GM12878 (cell line): ENCODE measurements at regions not wholly inside any gene's neighbourhood (a gene's known extent, or its start where the extent isn't known, plus 50 kb on each side); places are given as distances from the start of the nearest gene placed in this dataset.

Experiments
- ATAC-seq: fragments of 200-7000 bp; cut with Tn5 transposase; 3 replicates; pipeline ENCODE4 v1.9.1; 2020; ENCODE audit warnings: mild to moderate bottlenecking, moderate library complexity
- BruUV-seq: library from RNA; stranded (reverse); fragments of 400-500 nt; replicated peaks from 2 replicates; lab custom pipeline; 2021; lab: Mats Ljungman, UMichigan
- CTCF ChIA-PET: fragments of 300-600 bp; sonication (Branson Sonifier 250); formaldehyde crosslinking; extraction: SDS; loops from one replicate; lab custom pipeline; 2021; ENCODE audit warnings: inconsistent platforms; lab: Yijun Ruan, JAX
- POLR2A ChIA-PET: fragments of 350-600 bp; formaldehyde crosslinking; extraction: SDS; loops from one replicate; lab custom pipeline; 2021; ENCODE audit warnings: inconsistent platforms; lab: Charles Lee
- RAD21 ChIA-PET: fragments of 300-600 bp; sonication (Branson Sonifier 250); formaldehyde crosslinking; loops from one replicate; lab custom pipeline; 2023; ENCODE audit warnings: antibody characterized with exemption; ENCODE audit not compliant: unreplicated experiment; lab: Charles Lee
- SMC1A ChIA-PET: fragments of 300-600 bp; sonication (Branson Sonifier 250); formaldehyde crosslinking; loops from one replicate; lab custom pipeline; 2023; ENCODE audit not compliant: unreplicated experiment, uncharacterized antibody; lab: Charles Lee
- DNase-seq: peaks from one replicate; pipeline ENCODE4 v3.0.0-alpha.2; 2011; ENCODE audit warnings: low read depth, low spot score
- FAIRE-seq: peaks from 3 replicates; lab custom pipeline; 2011; peaks lifted over from hg19 to GRCh38; lab: Jason Lieb, UNC
- H2AFZ ChIP-seq: 2 replicates; pipeline ENCODE4 v1.6.0; 2011; ENCODE audit warnings: low read depth, low read length, control low read depth; ENCODE audit not compliant: control insufficient read depth
- H3K27ac ChIP-seq: 2 replicates; pipeline ENCODE4 v1.5.1; 2011; ENCODE audit warnings: control low read depth; ENCODE audit not compliant: control insufficient read depth, insufficient read depth
- H3K27me3 ChIP-seq, 2 experiments: replicated peaks in 1 of 2; 2 replicates each; pipeline versions ENCODE4 v1.6.0 to v1.6.1; 2011; ENCODE audit warnings: low read length in 1 of 2; ENCODE audit not compliant: control insufficient read depth in 2 of 2, insufficient read depth in 2 of 2
- H3K36me3 ChIP-seq, 2 experiments: 2 replicates each; pipeline ENCODE4 v1.5.1; 2011; ENCODE audit warnings: low read length in 1 of 2; ENCODE audit not compliant: control insufficient read depth in 2 of 2, insufficient read depth in 2 of 2
- H3K4me1 ChIP-seq: 2 replicates; pipeline ENCODE4 v1.6.1; 2011; ENCODE audit warnings: mild to moderate bottlenecking, low read length, moderate library complexity, mixed read lengths; ENCODE audit not compliant: control insufficient read depth, insufficient read depth
- H3K4me2 ChIP-seq: 2 replicates; pipeline ENCODE4 v1.6.0; 2011; ENCODE audit warnings: control low read depth; ENCODE audit not compliant: control insufficient read depth, insufficient read depth
- H3K4me3 ChIP-seq: fragments of 200-600 bp; sonication (generic); 2 replicates; pipeline ENCODE4 v1.5.1; 2016
- H3K79me2 ChIP-seq: 2 replicates; pipeline ENCODE4 v1.6.0; 2011; ENCODE audit warnings: low read length; ENCODE audit not compliant: control insufficient read depth, insufficient read depth
- H3K9ac ChIP-seq: 2 replicates; pipeline ENCODE4 v1.8.0; 2011; ENCODE audit warnings: low read length, control low read depth, mixed read lengths; ENCODE audit not compliant: control insufficient read depth, insufficient read depth
- H3K9me3 ChIP-seq: replicated peaks from 3 replicates; pipeline ENCODE4 v1.5.1; 2011; ENCODE audit warnings: mild to moderate bottlenecking, low read length; ENCODE audit not compliant: control insufficient read depth, insufficient read depth
- H4K20me1 ChIP-seq: 2 replicates; pipeline ENCODE4 v1.6.0; 2011; ENCODE audit not compliant: control insufficient read depth, insufficient read depth
- CEBPB ChIP-seq, 2 experiments: fragments of 150-350 bp in 1 of 2; IDR thresholded peaks; 2 replicates each; pipeline ENCODE4 v1.6.1; 2012 to 2014; ENCODE audit warnings: low read depth in 2 of 2, low read length in 2 of 2, borderline replicate concordance in 1 of 2, inconsistent platforms in 1 of 2
- CREM ChIP-seq: IDR thresholded peaks from 2 replicates; pipeline ENCODE4 v1.6.1; 2014; ENCODE audit warnings: antibody characterized with exemption, low read depth
- EZH2 ChIP-seq: IDR thresholded peaks from 2 replicates; pipeline ENCODE4 v1.6.1; 2012; ENCODE audit warnings: low read depth, mild to moderate bottlenecking, control low read depth, inconsistent platforms, low read length, borderline replicate concordance; ENCODE audit not compliant: control insufficient read depth
- FOS ChIP-seq: IDR thresholded peaks from 3 replicates; pipeline ENCODE4 v1.6.1; 2011; ENCODE audit warnings: borderline replicate concordance; ENCODE audit not compliant: insufficient read length; ENCODE audit errors: extremely low read depth
- HDAC2 ChIP-seq: fragments of 200-600 bp; sonication (generic); IDR thresholded peaks from 2 replicates; pipeline ENCODE4 v1.6.1; 2017
- HDGF ChIP-seq: fragments of 450-650 bp; IDR thresholded peaks from 2 replicates; pipeline ENCODE4 v1.6.1; 2016; ENCODE audit warnings: antibody characterized with exemption
- NFXL1 ChIP-seq: fragments of 450-650 bp; IDR thresholded peaks from 2 replicates; pipeline ENCODE4 v1.6.1; 2017; ENCODE audit warnings: antibody characterized with exemption, mild to moderate bottlenecking, borderline replicate concordance
- SIN3A ChIP-seq: IDR thresholded peaks from 2 replicates; pipeline ENCODE4 v1.6.1; 2012; ENCODE audit warnings: low read depth, low read length, improper control_type of control experiment
- SUPT20H ChIP-seq: IDR thresholded peaks from 2 replicates; pipeline ENCODE4 v1.6.1; 2011; ENCODE audit warnings: low read depth, mild to moderate bottlenecking, low read length, moderate library complexity, borderline replicate concordance; ENCODE audit not compliant: control insufficient read depth
- TARDBP ChIP-seq: IDR thresholded peaks from 2 replicates; pipeline ENCODE4 v1.6.1; 2016; ENCODE audit warnings: borderline replicate concordance
- ZNF217 ChIP-seq: fragments of 450-650 bp; IDR thresholded peaks from 2 replicates; pipeline ENCODE4 v1.6.1; 2017; ENCODE audit warnings: antibody characterized with exemption, mild to moderate bottlenecking
- WGBS: methylation state at CpG from one replicate; pipeline ENCODE4 v1.1.6; 2016; ENCODE audit warnings: low lambda C conversion rate; ENCODE audit not compliant: insufficient replicate concordance, insufficient coverage; ENCODE audit errors: missing lambda C conversion rate; 5-methylcytosine and 5-hydroxymethylcytosine counted together
- in situ Hi-C: fragments of 300-500 bp; cut with MboI; formaldehyde crosslinking; loops from 9 replicates; pipeline ENCODE4 v1.14.3; 2018; ENCODE audit warnings: mixed read lengths
- intact Hi-C: fragments of 100-400 bp; cut with micrococcal nuclease; formaldehyde crosslinking; loops from one replicate; pipeline ENCODE4 v1.14.2; 2022; ENCODE audit not compliant: unreplicated experiment
- TF ChIP-seq, protein P1 (sequence below): fragments of 450-650 bp; IDR thresholded peaks from 2 replicates; pipeline ENCODE4 v1.6.1; 2016; ENCODE audit warnings: mild to moderate bottlenecking
- TF ChIP-seq, protein P2 (sequence below): IDR thresholded peaks from 2 replicates; pipeline ENCODE4 v1.6.1; 2012; ENCODE audit warnings: low read depth, low read length, improper control_type of control experiment
- TF ChIP-seq, protein P3 (sequence below): fragments of 450-650 bp; conservative IDR thresholded peaks from 2 replicates; pipeline ENCODE4 v1.6.1; 2017; ENCODE audit warnings: mild to moderate bottlenecking, moderate library complexity
- TF ChIP-seq, protein P4 (sequence below): fragments of 450-650 bp; formaldehyde crosslinking; IDR thresholded peaks from 2 replicates; pipeline ENCODE4 v1.4.0; 2022; ENCODE audit warnings: mild to moderate bottlenecking, moderate library complexity
- TF ChIP-seq, protein P5 (sequence below): IDR thresholded peaks from 2 replicates; pipeline ENCODE4 v1.6.1; 2012; ENCODE audit warnings: low read length, inconsistent platforms

DNA sequence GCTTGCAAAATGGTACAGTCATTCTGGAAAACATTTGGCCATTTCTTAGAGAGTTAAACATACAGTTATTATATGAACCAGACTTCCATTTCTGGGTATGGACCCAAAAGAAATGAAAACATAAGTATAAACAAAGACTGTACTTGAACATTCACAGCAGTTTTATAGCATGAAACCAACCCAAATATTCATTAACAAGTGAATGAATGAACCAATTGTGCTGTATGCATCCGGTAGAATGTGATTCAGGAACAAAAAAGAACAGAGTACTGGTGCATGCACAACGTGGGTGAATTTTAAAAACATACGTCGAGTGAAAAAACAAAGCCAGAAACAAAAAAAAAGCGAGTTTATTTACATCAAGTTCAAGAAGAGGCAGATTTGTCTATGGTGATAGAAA is 1085.8 kb upstream of the AUTS2 start:
- no peak overlapping the region for H3K27ac ChIP-seq
- H3K79me2 ChIP-seq = no peaks in the 10 kb centered on the region
- H2AFZ ChIP-seq = no peak overlapping the region
- no TSS peak for BruUV-seq
- ChIA-PET RAD21 (no interaction called here), CTCF (no interaction called here), SMC1A (no interaction called here), POLR2A (no interaction called here)
- in situ Hi-C loops (no loop called here), intact Hi-C loops (no loop called here)
- no peaks in the 10 kb centered on the region for H3K27me3 ChIP-seq
- no peak overlapping the region for H3K9ac ChIP-seq
- no peak overlapping the region for H3K4me2 ChIP-seq
- H3K4me1 ChIP-seq = no peaks in the 10 kb centered on the region
- WGBS = 47% methylated on average over 5 of the region's 5 CpGs
- no peaks in the 10 kb centered on the region for H3K36me3 ChIP-seq
- TF ChIP-seq HDAC2 (no peak), TARDBP (no peak), ZNF217 (no peak), EZH2 (no peak), NFXL1 (no peak), CREM (no peak), FOS (no peak), HDGF (no peak), SUPT20H (no peak), CEBPB (IDR thresholded peaks at IDR 0.05; ENCODE audit: borderline replicate concordance in 1 of 2, low read depth in 2 of 2, low read length in 2 of 2) (no peak), SIN3A (no peak)
- TF ChIP-seq, protein P1, sequence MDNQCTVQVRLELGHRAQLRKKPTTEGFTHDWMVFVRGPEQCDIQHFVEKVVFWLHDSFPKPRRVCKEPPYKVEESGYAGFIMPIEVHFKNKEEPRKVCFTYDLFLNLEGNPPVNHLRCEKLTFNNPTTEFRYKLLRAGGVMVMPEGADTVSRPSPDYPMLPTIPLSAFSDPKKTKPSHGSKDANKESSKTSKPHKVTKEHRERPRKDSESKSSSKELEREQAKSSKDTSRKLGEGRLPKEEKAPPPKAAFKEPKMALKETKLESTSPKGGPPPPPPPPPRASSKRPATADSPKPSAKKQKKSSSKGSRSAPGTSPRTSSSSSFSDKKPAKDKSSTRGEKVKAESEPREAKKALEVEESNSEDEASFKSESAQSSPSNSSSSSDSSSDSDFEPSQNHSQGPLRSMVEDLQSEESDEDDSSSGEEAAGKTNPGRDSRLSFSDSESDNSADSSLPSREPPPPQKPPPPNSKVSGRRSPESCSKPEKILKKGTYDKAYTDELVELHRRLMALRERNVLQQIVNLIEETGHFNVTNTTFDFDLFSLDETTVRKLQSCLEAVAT = no peak
- TF ChIP-seq, protein P2, sequence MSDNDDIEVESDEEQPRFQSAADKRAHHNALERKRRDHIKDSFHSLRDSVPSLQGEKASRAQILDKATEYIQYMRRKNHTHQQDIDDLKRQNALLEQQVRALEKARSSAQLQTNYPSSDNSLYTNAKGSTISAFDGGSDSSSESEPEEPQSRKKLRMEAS = no peak
- TF ChIP-seq, protein P3, sequence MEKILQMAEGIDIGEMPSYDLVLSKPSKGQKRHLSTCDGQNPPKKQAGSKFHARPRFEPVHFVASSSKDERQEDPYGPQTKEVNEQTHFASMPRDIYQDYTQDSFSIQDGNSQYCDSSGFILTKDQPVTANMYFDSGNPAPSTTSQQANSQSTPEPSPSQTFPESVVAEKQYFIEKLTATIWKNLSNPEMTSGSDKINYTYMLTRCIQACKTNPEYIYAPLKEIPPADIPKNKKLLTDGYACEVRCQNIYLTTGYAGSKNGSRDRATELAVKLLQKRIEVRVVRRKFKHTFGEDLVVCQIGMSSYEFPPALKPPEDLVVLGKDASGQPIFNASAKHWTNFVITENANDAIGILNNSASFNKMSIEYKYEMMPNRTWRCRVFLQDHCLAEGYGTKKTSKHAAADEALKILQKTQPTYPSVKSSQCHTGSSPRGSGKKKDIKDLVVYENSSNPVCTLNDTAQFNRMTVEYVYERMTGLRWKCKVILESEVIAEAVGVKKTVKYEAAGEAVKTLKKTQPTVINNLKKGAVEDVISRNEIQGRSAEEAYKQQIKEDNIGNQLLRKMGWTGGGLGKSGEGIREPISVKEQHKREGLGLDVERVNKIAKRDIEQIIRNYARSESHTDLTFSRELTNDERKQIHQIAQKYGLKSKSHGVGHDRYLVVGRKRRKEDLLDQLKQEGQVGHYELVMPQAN = no peak
- TF ChIP-seq, protein P4, sequence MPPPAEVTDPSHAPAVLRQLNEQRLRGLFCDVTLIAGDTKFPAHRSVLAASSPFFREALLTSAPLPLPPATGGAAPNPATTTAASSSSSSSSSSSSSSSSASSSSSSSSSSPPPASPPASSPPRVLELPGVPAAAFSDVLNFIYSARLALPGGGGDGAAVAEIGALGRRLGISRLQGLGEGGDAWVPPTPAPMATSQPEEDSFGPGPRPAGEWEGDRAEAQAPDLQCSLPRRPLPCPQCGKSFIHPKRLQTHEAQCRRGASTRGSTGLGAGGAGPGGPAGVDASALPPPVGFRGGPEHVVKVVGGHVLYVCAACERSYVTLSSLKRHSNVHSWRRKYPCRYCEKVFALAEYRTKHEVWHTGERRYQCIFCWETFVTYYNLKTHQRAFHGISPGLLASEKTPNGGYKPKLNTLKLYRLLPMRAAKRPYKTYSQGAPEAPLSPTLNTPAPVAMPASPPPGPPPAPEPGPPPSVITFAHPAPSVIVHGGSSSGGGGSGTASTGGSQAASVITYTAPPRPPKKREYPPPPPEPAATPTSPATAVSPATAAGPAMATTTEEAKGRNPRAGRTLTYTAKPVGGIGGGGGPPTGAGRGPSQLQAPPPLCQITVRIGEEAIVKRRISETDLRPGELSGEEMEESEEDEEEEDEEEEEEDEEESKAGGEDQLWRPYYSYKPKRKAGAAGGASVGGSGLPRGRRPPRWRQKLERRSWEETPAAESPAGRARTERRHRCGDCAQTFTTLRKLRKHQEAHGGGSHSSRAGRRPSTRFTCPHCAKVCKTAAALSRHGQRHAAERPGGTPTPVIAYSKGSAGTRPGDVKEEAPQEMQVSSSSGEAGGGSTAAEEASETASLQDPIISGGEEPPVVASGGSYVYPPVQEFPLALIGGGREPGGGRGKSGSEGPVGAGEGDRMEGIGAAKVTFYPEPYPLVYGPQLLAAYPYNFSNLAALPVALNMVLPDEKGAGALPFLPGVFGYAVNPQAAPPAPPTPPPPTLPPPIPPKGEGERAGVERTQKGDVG = no peak
- TF ChIP-seq, protein P5, sequence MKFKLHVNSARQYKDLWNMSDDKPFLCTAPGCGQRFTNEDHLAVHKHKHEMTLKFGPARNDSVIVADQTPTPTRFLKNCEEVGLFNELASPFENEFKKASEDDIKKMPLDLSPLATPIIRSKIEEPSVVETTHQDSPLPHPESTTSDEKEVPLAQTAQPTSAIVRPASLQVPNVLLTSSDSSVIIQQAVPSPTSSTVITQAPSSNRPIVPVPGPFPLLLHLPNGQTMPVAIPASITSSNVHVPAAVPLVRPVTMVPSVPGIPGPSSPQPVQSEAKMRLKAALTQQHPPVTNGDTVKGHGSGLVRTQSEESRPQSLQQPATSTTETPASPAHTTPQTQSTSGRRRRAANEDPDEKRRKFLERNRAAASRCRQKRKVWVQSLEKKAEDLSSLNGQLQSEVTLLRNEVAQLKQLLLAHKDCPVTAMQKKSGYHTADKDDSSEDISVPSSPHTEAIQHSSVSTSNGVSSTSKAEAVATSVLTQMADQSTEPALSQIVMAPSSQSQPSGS = no peak
- H4K20me1 ChIP-seq = no peaks in the 10 kb centered on the region
- DNase-seq (no peak), FAIRE-seq (no peak), ATAC-seq (no peak)
- no peaks in the 10 kb centered on the region for H3K9me3 ChIP-seq
- no peak overlapping the region for H3K4me3 ChIP-seq
